IMR-90 (cell line): ENCODE measurements at regions not wholly inside any gene's neighbourhood (a gene's known extent, or its start where the extent isn't known, plus 50 kb on each side); places are given as distances from the start of the nearest gene placed in this dataset.

Experiments
- ATAC-seq: fragments of 200-7000 bp; cut with Tn5 transposase; 2 replicates; pipeline ENCODE4 v1.9.1; 2020; ENCODE audit warnings: low read depth, mild to moderate bottlenecking, moderate library complexity
- BruUV-seq: library from RNA; stranded (reverse); fragments of 400-500 nt; replicated peaks from 2 replicates; lab custom pipeline; 2021; lab: Mats Ljungman, UMichigan
- CTCF ChIA-PET: fragments of 300-600 bp; formaldehyde crosslinking; extraction: SDS; loops from one replicate; lab custom pipeline; 2021; ENCODE audit warnings: antibody characterized with exemption; lab: Yijun Ruan, JAX
- POLR2A ChIA-PET: fragments of 300-600 bp; sonication (Branson Sonifier 250); formaldehyde crosslinking; loops from one replicate; lab custom pipeline; 2022; ENCODE audit warnings: antibody characterized with exemption; ENCODE audit not compliant: unreplicated experiment; lab: Charles Lee
- DNase-seq: peaks from one replicate; pipeline ENCODE4 v3.0.0; 2013
- H2AFZ ChIP-seq: replicated peaks from 2 replicates; pipeline ENCODE3; 2013; ENCODE audit warnings: low read length, mild to moderate bottlenecking; ENCODE audit not compliant: poor library complexity
- H2AK5ac ChIP-seq: 2 replicates; pipeline ENCODE4 v1.6.1; 2013; ENCODE audit warnings: low read depth, low read length, inconsistent platforms
- H2AK9ac ChIP-seq: replicated peaks from 2 replicates; pipeline ENCODE3; 2013; ENCODE audit warnings: mild to moderate bottlenecking, low read depth, low read length, moderate library complexity; ENCODE audit not compliant: poor library complexity
- H2BK120ac ChIP-seq: 2 replicates; pipeline ENCODE4 v1.6.1; 2013; ENCODE audit warnings: low read depth, low read length, inconsistent platforms
- H2BK15ac ChIP-seq: 3 replicates; pipeline ENCODE4 v1.6.1; 2013; ENCODE audit warnings: low read depth, low read length, inconsistent platforms
- H2BK20ac ChIP-seq: 2 replicates; pipeline ENCODE4 v1.6.1; 2013; ENCODE audit warnings: low read depth, mild to moderate bottlenecking, inconsistent platforms, low read length, moderate library complexity
- H2BK5ac ChIP-seq: 2 replicates; pipeline ENCODE4 v1.6.1; 2013; ENCODE audit warnings: mild to moderate bottlenecking, low read depth, low read length, inconsistent platforms; ENCODE audit not compliant: poor library complexity, severe bottlenecking
- H3K14ac ChIP-seq: replicated peaks from 2 replicates; pipeline ENCODE4 v1.6.1; 2013; ENCODE audit warnings: low read depth, low read length, inconsistent platforms
- H3K18ac ChIP-seq: 2 replicates; pipeline ENCODE4 v1.6.1; 2013; ENCODE audit warnings: low read depth, low read length, control low read depth
- H3K23ac ChIP-seq: 2 replicates; pipeline ENCODE4 v1.6.1; 2013; ENCODE audit warnings: low read depth, low read length, inconsistent platforms
- H3K27ac ChIP-seq: 2 replicates; pipeline ENCODE4 v1.5.1; 2013; ENCODE audit warnings: mild to moderate bottlenecking, control low read depth, low read length; ENCODE audit not compliant: insufficient read depth
- H3K27me3 ChIP-seq: 2 replicates; pipeline ENCODE4 v1.6.1; 2013; ENCODE audit warnings: low read length; ENCODE audit not compliant: control insufficient read depth, insufficient read depth
- H3K36me3 ChIP-seq: 2 replicates; pipeline ENCODE4 v1.6.1; 2013; ENCODE audit warnings: low read length, mixed read lengths; ENCODE audit not compliant: control insufficient read depth, insufficient read depth
- H3K4ac ChIP-seq: 2 replicates; pipeline ENCODE4 v1.6.1; 2013; ENCODE audit warnings: low read depth, low read length, inconsistent platforms
- H3K4me1 ChIP-seq: 2 replicates; pipeline ENCODE4 v1.6.1; 2013; ENCODE audit warnings: low read length, mixed read lengths; ENCODE audit not compliant: control insufficient read depth, insufficient read depth
- H3K4me2 ChIP-seq: 2 replicates; pipeline ENCODE4 v1.6.1; 2013; ENCODE audit warnings: low read depth, mild to moderate bottlenecking, control low read depth, low read length, moderate library complexity
- H3K4me3 ChIP-seq: 2 replicates; pipeline ENCODE4 v1.5.1; 2013; ENCODE audit warnings: low read depth, mild to moderate bottlenecking, control low read depth, low read length, moderate library complexity; ENCODE audit not compliant: insufficient read depth
- H3K56ac ChIP-seq: 2 replicates; pipeline ENCODE4 v1.6.1; 2013; ENCODE audit warnings: low read length, inconsistent platforms; ENCODE audit not compliant: insufficient read depth; ENCODE audit errors: extremely low read depth
- H3K79me1 ChIP-seq, 2 experiments: 2 replicates each; pipeline ENCODE4 v1.6.1; 2013; ENCODE audit warnings: low read length in 2 of 2, inconsistent platforms in 1 of 2, low read depth in 1 of 2
- H3K9ac ChIP-seq: 2 replicates; pipeline ENCODE4 v1.6.1; 2013; ENCODE audit warnings: low read depth, low read length, control low read depth
- H3K9me1 ChIP-seq: 2 replicates; pipeline ENCODE4 v1.6.1; 2013; ENCODE audit warnings: low read length, inconsistent platforms; ENCODE audit not compliant: insufficient read depth
- H3K9me3 ChIP-seq: 2 replicates; pipeline ENCODE4 v1.6.1; 2013; ENCODE audit warnings: low read length; ENCODE audit not compliant: control insufficient read depth, insufficient read depth
- H4K20me1 ChIP-seq: 2 replicates; pipeline ENCODE4 v1.6.1; 2013; ENCODE audit warnings: low read length, inconsistent platforms; ENCODE audit not compliant: insufficient read depth
- H4K5ac ChIP-seq: 2 replicates; pipeline ENCODE4 v1.6.1; 2013; ENCODE audit warnings: mild to moderate bottlenecking, low read depth, low read length, control low read depth
- H4K8ac ChIP-seq, 2 experiments: 2 replicates each; pipeline ENCODE4 v1.6.1; 2013; ENCODE audit warnings: low read depth in 2 of 2, low read length in 2 of 2, control low read depth in 1 of 2, inconsistent platforms in 1 of 2
- H4K91ac ChIP-seq: 2 replicates; pipeline ENCODE4 v1.6.1; 2013; ENCODE audit warnings: low read depth, low read length, inconsistent platforms; ENCODE audit not compliant: insufficient read depth
- FOS ChIP-seq: fragments of 150-350 bp; IDR thresholded peaks from 2 replicates; pipeline ENCODE4 v1.6.1; 2016; ENCODE audit warnings: low read depth, low read length
- RFX5 ChIP-seq: IDR thresholded peaks from 2 replicates; pipeline ENCODE4 v1.8.0; 2012; ENCODE audit warnings: low read depth, mild to moderate bottlenecking, low read length, moderate library complexity
- WGBS, 2 experiments: methylation state at CpG; one replicate each; pipeline versions ENCODE4 v1.1.5 to v1.1.7; 2013; ENCODE audit warnings: missing lambda C conversion rate in 2 of 2; ENCODE audit not compliant: insufficient read length in 1 of 2; ENCODE audit errors: extremely low coverage in 2 of 2; 5-methylcytosine and 5-hydroxymethylcytosine counted together
- dilution Hi-C: fragments of 300-500 bp; cut with HindIII; formaldehyde crosslinking; loops from one replicate; pipeline ENCODE4 v1.14.3; 2018; ENCODE audit warnings: low sequenced_read_pairs; ENCODE audit not compliant: unreplicated experiment
- in situ Hi-C: fragments of 300-500 bp; cut with MboI; formaldehyde crosslinking; loops from 3 replicates; pipeline ENCODE4 v1.14.3; 2019; ENCODE audit warnings: low sequenced_read_pairs, inconsistent platforms, mixed read lengths
- intact Hi-C: fragments of 100-400 bp; cut with micrococcal nuclease; formaldehyde crosslinking; loops from 2 replicates; pipeline ENCODE4 v1.10.0; 2022
- TF ChIP-seq, protein P1 (sequence below): conservative IDR thresholded peaks from 2 replicates; pipeline ENCODE4 v1.5.1; 2012; ENCODE audit warnings: mild to moderate bottlenecking, low read depth, low read length, improper control_type of control experiment

DNA sequence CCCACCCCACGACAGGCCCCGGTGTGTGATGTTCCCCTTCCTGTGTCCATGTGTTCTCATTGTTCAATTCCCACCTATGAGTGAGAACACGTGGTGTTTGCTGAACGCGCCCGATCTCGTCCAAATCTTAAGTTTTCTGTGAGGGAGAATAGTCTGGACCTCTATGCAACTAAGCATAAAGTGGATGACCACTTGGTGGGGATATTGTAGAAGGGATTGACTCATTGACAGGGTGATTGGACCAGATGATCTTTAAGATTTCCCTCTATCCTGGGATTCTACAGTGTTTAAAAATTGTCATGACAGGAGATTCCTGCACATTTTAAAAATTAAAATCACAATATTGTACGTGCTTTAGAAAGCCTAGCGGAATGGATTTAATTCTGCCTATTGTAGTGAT lies 141.3 kb downstream of the TRMT11 start:
- Histone ChIP-seq H4K8ac (no peak overlapping the region), H2AK9ac (no peak overlapping the region), H2AFZ (no peak overlapping the region), H3K9me1 (no peaks in the 10 kb centered on the region), H4K91ac (no peak overlapping the region), H3K9me3 (no peaks in the 10 kb centered on the region), H2BK5ac (no peak overlapping the region), H3K36me3 (no peaks in the 10 kb centered on the region), H3K4me3 (no peak overlapping the region), H3K27me3 (no peaks in the 10 kb centered on the region), H3K4me2 (no peak overlapping the region), H2BK120ac (no peak overlapping the region), H3K9ac (no peak overlapping the region), H3K4ac (no peak overlapping the region), H3K4me1 (no peaks in the 10 kb centered on the region), H3K56ac (no peak overlapping the region), H3K79me1 (no peaks in the 10 kb centered on the region), H3K18ac (no peak overlapping the region), H3K23ac (no peak overlapping the region), H2BK15ac (no peak overlapping the region), H4K20me1 (no peaks in the 10 kb centered on the region), H2BK20ac (no peak overlapping the region), H3K14ac (no peak overlapping the region), H2AK5ac (no peak overlapping the region), H3K27ac (no peak overlapping the region), H4K5ac (no peak overlapping the region)
- dilution Hi-C loops = no loop called here
- no CpG with 5 or more reads among the region's 9 CpGs for WGBS, 2 experiments
- intact Hi-C loops = no loop called here
- ATAC-seq = no peak
- CTCF ChIA-PET = no interaction called here
- POLR2A ChIA-PET = no interaction called here
- in situ Hi-C loops = no loop called here
- BruUV-seq = no TSS peak
- no peak for DNase-seq
- TF ChIP-seq, protein P1, sequence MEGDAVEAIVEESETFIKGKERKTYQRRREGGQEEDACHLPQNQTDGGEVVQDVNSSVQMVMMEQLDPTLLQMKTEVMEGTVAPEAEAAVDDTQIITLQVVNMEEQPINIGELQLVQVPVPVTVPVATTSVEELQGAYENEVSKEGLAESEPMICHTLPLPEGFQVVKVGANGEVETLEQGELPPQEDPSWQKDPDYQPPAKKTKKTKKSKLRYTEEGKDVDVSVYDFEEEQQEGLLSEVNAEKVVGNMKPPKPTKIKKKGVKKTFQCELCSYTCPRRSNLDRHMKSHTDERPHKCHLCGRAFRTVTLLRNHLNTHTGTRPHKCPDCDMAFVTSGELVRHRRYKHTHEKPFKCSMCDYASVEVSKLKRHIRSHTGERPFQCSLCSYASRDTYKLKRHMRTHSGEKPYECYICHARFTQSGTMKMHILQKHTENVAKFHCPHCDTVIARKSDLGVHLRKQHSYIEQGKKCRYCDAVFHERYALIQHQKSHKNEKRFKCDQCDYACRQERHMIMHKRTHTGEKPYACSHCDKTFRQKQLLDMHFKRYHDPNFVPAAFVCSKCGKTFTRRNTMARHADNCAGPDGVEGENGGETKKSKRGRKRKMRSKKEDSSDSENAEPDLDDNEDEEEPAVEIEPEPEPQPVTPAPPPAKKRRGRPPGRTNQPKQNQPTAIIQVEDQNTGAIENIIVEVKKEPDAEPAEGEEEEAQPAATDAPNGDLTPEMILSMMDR = 0 out of 2 replicates have a peak, but pooled peaks have one; percentile 3
- TF ChIP-seq RFX5 = no peak
- TF ChIP-seq FOS = no peak
